CMK (cell line): ENCODE measurements at regions not wholly inside any gene's neighbourhood (a gene's known extent, or its start where the extent isn't known, plus 50 kb on each side); places are given as distances from the start of the nearest gene placed in this dataset.
"Not testable (repeated sequence)": the region's sequence is repeated elsewhere in the genome, so short reads cannot be mapped to it uniquely, and the experiment has no call there.

ENCODE experiments used
- DNase-seq: peaks from one replicate; pipeline ENCODE4 v3.0.0-alpha.2; 2010; ENCODE audit warnings: low read depth

DNA sequence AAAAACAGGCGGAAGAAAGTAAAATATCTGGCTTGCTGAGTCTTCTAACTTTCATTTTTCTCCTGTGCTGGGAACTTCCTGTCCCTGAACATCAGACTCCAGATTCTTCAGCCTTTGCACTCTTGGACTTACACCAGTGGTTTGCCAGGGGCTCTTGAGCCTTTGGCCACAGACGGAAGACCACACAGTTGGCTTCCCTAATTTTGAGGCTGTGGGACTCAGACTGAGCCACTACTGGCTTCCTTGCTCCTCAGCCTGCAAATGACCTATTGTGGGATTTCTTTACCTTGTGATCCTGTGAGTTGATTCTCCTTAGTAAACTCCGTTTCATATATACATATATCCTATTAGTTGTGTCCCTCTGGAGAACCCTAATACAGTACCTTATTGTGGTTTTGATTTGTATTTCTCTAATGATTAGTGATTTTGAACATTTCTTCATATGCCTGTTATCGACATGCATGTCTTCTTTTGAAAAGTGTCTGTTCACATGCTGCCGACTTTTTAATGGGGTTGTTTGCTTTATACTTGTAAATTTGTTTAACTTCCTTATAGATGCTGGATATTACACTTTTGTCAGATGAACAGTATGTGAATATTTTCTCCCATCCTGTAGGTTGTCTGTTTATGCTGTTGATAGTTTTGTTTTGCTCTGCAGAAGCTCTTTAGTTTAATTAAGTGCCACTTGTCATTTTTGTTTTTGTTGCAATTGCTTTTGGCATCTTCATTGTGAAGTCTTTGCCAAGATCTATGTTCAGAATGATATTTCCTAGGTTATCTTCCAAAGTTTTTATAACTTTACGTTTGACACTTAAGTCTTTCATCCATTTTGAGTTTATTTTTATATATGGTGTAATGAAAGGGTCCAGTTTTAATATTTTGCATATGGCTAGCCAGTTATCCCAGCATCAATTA, 348.8 kb upstream of the SETBP1 start:
- DNase-seq: no peak

DNA sequence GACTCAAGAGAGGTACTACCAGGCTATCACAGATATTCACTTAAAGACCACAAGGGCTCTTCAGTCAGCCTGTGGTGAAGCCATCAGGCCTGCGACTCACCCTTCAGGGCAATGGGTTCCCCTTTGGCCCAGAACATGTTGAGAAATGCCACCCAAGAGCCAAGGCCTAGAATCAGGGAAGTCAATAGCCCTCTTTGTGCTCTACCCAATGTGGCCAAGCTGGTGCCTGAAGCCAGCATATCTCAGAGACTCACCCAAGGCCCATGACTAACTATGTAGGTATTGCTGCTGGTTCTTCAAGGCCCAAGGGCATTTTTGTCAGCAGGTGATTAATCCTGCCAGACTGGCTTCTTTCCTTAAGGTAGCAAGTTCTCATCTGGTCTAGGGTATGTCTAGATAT, 338.9 kb upstream of the SETBP1 start:
- DNase-seq: no peak

DNA sequence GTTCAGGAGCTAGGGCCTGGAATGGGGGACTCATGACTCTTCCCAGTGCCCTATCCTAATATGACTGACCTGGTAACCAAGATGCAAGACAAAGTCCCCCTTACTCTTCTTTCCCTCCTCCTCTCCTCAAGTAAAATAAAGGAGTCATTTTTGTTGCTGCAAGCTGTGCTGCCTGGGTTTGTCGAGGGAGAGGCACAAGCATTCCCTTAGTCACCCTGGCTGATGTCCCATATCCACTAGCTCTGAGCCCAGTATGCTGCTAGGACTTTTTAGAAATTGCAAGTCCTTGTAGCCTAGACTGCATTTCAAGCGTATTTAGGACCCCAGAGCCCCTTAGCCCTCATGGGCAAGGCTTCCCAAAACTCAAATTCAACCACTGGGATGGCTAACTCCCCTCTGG, 338.5 kb upstream of the SETBP1 start:
- no peak for DNase-seq

DNA sequence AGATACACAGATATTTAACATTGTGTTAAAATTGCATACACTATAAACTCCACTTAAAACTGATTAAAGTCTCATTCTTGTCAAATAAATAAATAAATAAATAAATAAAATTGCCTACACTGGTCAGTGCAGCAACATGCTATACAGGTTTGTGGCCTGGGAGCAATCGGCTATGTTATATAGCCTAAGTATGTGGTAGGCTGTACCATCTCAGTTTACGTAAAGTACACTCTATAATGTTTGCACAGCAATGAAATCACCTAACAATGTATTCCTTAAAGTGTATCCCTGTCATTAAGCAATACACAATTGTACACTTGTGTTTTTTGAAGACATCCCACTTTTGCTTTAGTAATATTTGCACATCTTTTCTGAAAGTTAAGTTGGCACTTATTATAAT, 337.7 kb upstream of the SETBP1 start:
- no peak for DNase-seq

DNA sequence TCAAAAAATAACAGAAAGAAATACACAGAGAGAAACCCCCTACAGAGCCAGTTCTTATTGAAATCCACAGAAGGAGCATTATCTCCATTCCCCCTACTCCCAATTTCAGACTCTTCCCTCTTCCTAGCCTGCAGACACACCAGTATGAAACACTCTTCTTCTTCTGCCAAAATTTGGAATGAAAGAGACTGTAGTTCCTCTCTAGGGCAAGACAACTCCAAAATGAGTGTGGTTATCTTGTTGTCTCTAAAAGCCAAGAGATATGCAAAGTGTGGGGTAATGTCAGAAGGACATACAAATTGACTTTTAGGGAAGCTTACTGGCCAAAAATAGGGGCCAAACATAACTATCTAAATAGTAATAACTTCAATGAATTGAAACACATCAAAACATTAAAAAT, 337.1 kb upstream of the SETBP1 start:
- no peak for DNase-seq

DNA sequence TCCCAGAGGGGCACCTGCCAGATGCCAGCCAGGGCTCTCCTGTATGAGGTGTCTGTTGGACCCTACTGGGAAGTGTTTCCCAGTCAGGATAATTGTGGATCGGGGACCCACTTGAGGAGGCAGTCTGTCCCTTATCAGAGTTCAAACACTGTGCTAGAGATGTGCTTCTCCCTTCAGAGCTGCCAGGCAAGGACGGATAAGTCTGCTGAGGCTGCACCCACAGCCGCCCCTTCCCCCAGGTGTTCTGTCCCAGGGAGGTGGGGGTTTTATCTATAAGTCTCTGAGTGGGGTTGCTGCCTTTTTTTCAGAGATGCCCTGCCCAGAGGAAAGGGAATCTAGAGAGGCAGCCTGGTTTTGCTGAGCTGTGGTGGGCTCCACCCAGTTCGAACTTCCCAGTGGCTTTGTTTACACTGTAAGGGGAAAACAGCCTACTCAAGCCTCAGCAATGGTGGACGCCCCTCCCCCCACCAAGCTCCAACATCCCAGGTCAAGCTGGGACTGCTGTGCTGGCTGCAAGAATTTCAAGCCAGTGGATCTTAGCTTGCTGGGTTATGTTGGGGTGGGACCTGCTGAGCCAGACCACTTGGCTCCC, 324.0 kb upstream of the SETBP1 start:
- no peak for DNase-seq

DNA sequence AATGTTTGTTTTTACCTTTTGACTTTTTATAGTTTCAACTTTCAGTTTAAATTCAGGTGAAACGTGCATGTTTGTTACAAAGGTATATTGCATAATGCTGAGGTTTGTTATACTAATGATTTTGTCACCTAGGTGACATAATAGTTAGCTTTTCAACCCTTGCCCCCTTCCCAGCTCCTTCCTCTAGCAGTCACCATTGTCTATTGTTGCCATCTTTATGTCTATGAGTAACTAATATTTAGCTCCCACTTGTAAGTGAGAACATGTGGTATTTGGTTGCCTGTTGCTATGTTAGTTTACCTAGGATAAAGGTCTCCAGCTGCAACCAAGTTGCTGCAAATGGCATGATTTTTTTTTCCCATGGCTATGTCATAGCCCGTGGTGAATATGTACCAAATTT, 322.3 kb upstream of the SETBP1 start:
- no peak for DNase-seq

DNA sequence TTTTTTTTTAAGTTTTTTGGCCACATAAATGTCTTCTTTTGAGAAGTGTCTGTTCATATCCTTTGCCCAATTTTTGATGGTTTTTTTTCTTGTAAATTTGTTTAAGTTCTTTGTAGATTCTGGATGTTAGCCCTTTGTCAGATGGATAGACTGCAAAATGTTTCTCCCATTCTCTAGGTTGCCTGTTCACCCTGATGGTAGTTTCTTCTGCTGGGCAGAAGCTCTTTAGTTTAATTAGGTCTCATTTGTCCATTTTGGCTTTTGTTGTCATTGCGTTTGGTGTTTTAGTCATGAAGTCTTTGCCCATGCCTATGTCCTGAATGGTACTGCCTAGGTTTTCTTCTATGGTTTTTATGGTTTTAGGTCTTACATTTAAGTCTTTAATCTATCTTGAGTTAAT, 320.9 kb upstream of the SETBP1 start:
- DNase-seq: not testable (repeated sequence)

DNA sequence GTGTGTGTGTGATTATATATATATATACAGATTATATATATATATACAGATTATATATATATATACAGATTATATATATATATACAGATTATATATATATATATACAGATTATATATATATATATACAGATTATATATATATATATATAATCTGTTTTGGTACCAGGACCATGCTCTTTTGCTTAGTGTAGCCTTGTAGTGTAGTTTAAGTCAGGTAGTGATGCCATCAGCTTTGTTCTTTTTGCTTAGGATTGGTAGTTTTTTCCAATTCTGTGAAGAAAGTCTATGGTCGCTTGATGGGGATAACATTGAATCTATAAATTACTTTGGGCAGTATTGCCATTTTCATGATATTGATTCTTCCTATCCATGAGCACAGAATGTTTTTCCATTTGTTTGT, 318.5 kb upstream of the SETBP1 start:
- not testable (repeated sequence) for DNase-seq

DNA sequence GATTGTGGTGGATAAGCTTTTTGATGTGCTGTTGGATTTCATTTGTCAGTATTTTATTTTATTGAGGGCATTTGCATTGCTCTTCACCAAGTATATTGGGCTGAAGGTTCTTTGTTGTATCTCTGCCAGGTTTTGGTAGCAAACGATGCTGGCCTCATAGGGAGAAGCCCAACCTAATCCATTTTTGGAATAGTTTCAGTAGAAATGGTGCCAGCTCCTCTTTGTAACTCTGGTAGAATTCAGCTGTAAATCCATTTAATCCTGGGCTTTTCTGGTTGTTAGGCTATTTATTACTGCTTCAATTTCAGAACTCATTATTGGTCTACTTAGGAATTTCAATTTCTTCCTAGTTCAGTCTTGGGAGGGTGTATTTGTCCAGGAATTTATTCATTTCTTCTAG, 309.8 kb upstream of the SETBP1 start:
- DNase-seq: no peak

DNA sequence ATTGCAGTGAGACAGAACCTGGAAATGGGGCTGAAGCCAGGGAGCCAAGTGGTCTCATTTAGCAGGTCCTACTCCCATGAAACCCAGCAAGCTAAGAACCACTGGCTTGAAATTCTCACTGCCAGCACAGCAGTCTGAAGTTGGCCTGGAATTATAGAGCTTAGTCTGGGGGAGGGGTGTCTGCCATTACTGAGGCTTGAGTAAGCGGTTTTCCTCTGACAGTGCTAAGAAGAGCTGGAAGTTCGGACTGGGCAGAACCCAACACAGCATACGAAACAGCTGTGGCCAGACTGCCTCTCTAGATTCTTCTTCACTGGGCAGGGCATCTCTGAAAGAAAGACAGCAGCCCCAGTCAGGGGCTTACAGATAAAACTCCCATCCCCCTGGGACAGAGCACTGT, 305.7 kb upstream of the SETBP1 start:
- DNase-seq: no peak

DNA sequence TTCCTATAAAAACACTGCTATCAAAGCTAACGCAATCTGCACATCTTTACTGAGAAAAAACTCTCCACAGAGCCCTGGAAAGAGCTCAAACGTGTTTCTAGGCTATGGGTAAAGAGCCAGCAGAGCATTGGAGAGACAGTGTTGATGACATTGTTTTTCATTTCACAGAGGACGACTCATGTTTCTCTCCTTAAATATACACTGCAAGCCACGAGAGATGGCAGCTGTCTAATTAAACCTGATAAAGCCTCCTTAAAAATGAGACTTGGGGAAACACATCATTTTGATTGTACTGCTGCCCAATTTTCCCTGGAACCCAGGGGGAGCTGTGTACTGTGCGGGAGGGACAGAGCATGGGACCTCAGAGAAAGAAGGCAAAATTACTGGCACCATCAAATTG, 294.3 kb upstream of the SETBP1 start:
- no peak for DNase-seq

DNA sequence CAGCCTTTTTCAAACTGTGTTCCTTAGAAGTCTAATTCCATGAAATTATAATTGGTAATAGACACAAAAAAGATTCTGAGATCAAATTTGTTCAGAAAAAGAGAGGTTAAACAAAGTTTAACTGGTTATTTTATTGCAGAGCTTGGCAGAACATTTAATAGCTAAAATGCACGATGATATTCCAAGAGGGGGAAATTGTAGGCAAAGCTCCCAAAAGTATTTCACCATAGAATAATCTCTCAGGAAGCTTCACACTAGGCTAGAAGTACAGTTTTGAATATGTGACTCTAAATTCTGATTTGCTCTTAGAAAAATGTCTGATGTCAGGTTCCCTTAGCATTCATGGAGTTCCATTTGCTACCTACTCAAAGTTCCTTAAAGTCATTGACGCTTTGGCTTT, 292.4 kb upstream of the SETBP1 start:
- DNase-seq: no peak

DNA sequence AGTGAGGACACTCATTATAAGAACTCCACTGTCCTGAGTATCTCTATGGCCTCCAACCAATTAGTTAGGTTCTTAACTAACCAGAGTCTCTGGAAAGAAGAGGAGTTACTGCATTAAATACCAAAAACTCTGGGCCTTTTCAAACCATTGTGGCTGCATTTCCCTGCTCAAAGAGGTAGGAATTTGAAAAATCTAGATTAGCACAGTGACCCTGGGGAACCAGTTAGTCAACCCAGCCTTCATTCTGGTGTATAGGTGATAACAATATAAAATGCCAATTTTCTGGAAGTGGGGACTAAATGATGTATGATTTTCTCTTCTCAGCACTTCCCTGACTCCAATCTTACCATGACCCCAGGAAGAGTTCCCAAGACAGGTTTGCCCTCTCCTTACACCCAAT, 287.8 kb upstream of the SETBP1 start:
- DNase-seq: no peak

DNA sequence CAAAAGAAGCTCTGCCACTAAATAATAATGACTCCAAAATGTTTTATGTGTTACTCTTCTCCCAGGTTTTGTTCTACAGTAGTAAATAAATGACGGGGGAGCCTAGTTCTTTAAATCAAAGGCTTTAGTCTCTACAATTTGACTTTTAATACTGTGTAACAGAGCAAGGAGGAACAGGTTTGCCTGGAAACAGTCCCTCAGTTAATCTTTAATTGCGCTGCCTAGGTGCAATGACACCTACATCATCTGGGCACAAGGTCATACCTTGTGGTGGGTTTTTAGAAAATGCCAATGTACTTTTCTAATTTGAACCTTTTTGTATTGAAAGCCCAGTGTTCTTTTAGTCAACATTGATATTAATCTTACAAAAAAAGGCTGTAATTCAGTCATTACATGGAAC, 287.3 kb upstream of the SETBP1 start:
- DNase-seq: no peak

DNA sequence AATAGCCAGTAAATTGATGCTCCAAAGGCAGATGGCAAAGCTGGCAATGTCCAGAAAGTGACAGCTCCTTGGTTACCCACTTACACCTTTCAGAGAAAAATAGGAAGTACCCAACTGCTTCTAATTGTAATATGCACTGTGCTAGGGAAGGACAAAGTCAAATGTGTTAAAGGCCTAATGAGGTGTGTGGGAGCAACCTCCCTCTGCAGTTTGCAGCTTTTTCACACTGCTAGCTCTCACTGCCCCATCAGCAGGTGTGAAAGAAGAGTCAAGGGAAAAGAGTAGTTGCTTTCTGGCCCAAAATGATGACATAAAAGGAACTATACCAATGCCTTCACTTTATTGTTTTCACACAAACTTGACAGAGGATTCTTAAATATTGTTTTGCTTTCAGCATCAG, 284.1 kb upstream of the SETBP1 start:
- DNase-seq: no peak

DNA sequence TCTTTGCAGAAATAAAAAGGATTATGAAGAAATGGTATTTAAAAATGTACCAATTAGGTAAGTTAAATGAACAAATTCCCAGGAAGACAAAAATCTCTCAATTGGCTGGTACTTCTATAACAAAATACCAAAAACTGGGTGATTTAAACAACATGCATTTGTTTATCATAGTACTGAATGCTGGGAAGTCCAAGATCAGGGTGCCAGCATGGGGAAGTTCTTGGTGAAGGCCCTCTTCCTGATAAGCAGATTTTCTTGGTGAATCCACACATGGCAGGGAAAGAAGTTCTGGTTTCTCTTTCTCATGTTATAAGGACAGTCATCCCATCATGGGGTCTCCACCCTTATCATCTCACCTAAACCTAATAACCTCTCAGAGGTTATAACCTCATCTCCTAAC, 271.6 kb upstream of the SETBP1 start:
- DNase-seq: no peak

DNA sequence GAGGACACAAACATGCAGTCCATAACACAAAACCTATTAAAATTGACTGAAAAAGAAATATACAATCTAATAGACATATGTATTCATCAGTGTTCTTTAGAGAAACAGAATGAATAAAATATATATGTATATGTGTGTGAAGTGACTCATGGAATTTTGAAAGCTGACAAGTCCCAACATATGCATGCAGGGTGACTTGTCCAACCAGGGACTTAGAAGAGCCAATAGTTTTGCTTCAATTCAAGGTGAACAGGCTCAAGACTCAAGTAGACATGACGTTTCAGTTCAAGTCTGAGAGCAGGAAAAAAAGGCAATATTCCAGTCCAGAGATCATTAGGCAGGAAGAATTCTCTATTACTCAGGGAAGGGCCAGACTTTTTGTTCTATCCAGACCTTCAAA, 271.2 kb upstream of the SETBP1 start:
- DNase-seq: no peak

DNA sequence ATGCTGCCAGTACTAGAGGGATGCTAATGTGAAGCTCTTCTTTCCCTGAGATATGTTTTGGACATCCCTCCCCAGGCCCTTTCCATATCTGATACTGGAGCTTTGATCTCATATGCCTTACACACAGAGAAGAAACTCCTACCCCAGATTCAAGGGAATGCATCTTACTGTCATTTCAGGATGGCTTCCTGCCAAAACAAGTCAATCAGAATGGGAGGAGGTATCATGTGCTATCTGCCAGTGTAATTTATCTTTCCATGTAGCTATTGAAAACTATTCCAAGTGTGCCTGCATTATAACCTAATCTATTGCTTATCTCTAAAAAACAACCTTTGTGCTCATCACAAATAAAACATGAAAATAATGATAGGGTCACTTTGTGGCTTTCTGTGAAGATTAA, 269.9 kb upstream of the SETBP1 start:
- DNase-seq: no peak

DNA sequence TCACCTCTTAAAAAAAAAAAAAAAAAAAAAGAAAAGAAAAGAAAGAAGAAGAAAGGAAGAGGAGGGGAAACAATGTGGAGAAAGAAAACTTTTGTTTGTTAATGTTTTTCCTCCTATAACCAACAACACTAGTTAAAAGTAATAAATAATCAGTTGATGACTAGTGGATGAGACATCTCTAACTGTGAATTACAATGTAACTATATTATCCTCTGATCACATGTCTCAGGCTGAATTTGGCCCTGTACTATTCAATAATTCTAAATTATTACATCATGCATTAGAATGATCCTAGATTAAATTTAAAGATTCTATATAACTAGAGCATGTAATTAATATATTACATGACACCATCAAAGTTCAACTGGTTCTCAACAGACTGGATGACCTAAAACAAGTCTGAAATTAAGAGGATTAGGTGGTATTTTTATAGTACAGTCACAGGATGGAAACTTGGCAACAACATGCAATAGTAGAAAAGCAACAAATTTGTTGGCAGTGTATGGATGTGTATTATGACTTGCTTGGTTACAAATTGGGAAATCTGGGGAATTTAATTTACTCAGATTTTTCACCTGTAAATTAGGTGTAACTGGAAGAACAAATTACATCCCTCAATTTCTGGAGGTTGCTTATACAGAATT, 269.3 kb upstream of the SETBP1 start:
- no peak for DNase-seq

DNA sequence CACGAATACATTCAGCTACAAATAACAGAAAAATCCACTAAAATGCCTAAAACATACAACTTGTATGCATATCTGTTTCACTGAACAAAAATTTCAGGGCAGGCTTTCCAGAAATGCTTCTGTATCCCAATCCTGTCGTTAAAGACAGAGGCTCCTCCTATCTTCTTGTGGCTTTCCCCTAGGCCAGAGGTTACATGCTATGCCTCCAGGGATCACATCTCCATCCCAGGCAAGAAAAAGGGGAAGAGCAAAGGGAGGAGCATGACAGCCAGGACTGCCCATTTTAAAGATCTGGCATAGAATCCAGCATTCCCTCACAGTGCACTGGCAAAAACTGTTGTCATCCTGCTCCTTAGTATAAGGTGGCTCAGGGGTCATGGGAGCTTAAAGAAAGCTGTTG, 268.7 kb upstream of the SETBP1 start:
- no peak for DNase-seq

DNA sequence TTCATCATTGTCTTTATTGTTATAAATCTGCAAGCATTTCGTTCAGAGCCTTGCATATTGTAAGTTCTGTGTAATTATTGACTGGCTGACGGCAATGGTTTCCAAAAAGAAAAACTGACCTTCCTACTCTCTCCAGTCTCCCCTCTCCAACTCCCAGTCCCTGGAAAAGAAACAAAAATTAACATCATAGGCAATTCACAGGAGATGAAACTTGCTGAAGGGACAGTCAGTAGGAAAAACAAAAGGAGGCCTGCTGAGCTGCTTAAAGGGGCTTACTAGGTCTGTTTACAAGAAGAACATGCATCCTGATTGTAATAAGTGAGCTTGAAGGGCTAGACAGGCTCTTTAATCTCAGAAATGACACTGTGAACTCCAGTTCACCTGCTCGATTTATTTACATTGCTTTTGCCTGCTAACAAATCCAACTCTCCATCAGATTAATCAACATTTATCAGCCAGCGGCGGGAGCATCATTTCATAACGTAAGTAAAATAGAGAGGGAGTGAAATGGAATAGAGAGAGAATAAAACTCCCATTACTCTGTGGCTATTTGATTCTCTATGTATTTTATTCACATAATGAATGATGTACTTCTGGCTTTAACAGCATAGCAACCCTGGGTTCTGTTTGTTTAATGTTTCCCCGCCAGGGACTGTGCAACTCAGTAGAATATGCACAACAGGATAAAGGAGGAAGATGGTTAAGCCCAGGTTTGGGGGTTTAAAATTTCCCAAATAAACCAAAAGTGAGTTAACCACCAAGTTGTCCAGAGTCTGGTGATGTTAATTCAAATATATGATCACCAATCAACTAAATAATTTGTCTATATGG, 256.7 kb upstream of the SETBP1 start:
- no peak for DNase-seq

DNA sequence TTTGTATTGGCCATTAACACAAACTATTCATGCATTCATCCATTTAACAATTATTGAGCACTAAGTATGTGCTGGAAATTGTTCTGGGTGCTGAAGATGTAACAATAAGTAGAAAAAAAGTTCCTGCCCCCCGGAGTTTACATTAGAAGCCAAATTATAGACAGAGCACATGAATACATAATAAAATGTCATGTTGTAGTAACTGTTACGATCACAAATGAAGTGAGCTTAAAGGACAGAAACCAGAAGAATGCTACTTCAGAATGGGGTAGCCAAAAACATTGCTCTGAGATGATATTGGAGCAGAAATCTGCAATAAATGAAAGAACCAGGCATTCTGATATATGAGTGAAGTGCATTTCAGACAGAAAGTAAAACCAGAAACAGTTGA, 256.0 kb upstream of the SETBP1 start:
- DNase-seq: no peak
